T-helper 2 cell treated with Interferon-gamma antibody and Interleukin-4, amounts not matched to agents 5 μg/mL and 100 μg/mL, for 36 hours (primary cell): ENCODE measurements at regions not wholly inside any gene's neighbourhood (a gene's known extent, or its start where the extent isn't known, plus 50 kb on each side); places are given as distances from the start of the nearest gene placed in this dataset.
"Not testable (repeated sequence)": the region's sequence is repeated elsewhere in the genome, so short reads cannot be mapped to it uniquely, and the experiment has no call there.

Experiments
- DNase-seq: peaks from one replicate; pipeline ENCODE4 v3.0.0; 2021; ENCODE audit warnings: low spot score
- H3K27ac Mint-ChIP-seq: one replicate; pipeline ENCODE4 v1.8.0; 2021; ENCODE audit warnings: mild to moderate bottlenecking, mixed read lengths
- H3K27me3 Mint-ChIP-seq: one replicate; pipeline ENCODE4 v1.8.0; 2021; ENCODE audit warnings: low read depth, mixed read lengths
- H3K36me3 Mint-ChIP-seq: one replicate; pipeline ENCODE4 v1.8.0; 2021; ENCODE audit warnings: low read depth, mixed read lengths
- H3K4me1 Mint-ChIP-seq: one replicate; pipeline ENCODE4 v1.8.0; 2021; ENCODE audit warnings: low read depth, mixed read lengths
- H3K4me3 Mint-ChIP-seq: one replicate; pipeline ENCODE4 v1.8.0; 2022; ENCODE audit warnings: mild to moderate bottlenecking, moderate library complexity, mixed read lengths
- H3K9me3 Mint-ChIP-seq: one replicate; pipeline ENCODE4 v1.8.0; 2021; ENCODE audit warnings: mixed read lengths

DNA sequence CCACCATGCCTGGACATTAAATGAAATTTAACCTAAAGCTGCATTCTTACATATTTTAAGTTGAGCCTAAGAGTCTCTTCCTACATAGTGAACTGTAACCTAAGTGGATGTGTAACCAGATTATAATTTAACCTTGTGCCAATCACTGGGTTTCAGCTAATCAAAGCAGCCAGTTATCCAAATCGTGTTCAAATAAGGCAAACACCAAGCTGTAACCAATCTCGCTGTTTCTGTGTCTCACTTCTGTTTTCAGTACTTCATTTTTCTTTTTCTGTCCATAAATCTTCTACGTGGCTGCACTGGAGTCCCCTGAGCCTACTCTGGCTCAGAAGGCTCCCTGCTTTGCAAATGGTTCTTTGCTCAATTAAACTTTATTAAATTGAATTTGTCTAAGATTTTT is 186.1 kb upstream of the CNTN6 start:
- Mint-ChIP-seq H3K27me3 (no peaks in the 10 kb centered on the region), H3K4me1 (no peaks in the 10 kb centered on the region), H3K9me3 (peaks cover 3% of the 10 kb centered on the region), H3K27ac (no peak overlapping the region), H3K4me3 (no peak overlapping the region), H3K36me3 (no peaks in the 10 kb centered on the region)
- no peak for DNase-seq

DNA sequence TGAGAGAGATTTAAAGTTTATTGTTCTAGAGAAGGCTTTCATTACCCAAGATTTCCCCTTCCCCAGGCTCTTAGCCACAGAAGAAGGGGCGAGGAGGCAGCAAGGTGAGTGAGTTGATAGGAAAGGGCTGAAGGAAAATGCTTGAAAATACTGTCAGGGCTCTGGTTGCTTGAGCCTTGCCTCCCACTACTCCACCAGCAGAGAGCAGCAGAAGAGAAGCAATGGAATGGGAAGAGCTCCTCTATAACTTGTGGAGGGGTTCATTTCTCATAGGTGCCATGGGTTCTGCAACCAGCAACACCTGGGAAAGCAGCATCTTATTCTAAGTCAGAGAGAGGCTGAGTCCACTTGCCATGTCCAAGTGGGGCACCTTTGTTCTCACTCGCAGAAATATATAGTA is 184.0 kb upstream of the CNTN6 start:
- no peaks in the 10 kb centered on the region for H3K27me3 Mint-ChIP-seq
- H3K9me3 Mint-ChIP-seq = no peaks in the 10 kb centered on the region
- no peak for DNase-seq
- H3K27ac Mint-ChIP-seq = no peak overlapping the region
- no peaks in the 10 kb centered on the region for H3K36me3 Mint-ChIP-seq
- no peaks in the 10 kb centered on the region for H3K4me1 Mint-ChIP-seq
- no peak overlapping the region for H3K4me3 Mint-ChIP-seq

DNA sequence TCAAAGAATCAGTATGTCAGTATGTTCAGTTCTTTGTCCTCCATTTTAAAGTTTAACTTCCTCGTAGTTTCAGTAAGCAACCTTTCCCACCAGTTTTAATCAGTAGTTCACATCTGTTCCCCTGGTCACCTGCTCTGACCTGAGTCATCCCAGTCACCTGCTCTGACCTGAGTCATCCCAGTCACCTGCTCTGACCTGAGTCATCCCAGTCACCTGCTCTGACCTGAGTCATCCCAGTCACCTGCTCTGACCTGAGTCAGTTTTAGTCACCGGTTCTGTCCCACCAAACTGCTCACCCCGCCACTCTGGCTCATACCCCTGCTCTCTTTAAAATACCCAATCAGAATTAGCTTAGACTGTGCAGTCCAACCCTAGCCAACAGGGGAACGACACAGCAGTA is 180.1 kb upstream of the CNTN6 start:
- not testable (repeated sequence) for DNase-seq, H3K4me1 Mint-ChIP-seq, H3K36me3 Mint-ChIP-seq, H3K27ac Mint-ChIP-seq, H3K4me3 Mint-ChIP-seq, H3K9me3 Mint-ChIP-seq, H3K27me3 Mint-ChIP-seq

DNA sequence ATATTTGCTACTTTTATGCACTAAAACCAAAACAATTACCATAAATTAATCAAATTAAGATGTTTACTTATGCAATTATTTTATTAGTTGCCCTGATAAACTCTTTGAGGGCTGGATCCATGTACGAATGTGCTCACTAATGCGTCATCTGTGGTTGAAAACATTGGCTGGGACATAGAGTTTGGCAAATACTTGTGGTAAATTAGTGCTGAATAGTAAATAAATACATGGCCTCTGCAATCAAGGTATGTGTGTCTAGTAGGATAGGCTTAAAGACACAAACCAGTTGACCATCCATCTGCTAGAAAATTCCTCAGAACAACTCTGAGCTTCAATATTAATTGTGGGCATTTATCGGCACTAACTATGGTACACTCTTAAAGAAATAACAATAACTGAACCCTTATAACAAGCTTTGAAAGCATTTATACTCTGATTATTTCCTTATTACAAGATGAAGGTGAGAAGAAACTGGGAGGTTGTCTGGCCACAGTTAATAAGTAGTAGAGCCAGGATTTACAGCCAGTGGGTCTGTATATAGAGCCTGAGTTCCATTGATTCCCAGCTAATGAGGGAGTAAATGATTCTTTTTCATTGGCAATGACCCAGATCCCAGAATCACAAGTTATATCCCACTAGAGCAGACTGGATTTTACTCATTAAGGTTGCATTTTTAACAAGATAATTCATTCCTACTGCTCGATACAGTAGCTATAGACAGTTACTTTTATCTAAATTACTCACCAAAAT is 169.5 kb upstream of the CNTN6 start:
- Mint-ChIP-seq H3K27me3 (no peaks in the 10 kb centered on the region), H3K4me1 (no peaks in the 10 kb centered on the region)
- no peak for DNase-seq

DNA sequence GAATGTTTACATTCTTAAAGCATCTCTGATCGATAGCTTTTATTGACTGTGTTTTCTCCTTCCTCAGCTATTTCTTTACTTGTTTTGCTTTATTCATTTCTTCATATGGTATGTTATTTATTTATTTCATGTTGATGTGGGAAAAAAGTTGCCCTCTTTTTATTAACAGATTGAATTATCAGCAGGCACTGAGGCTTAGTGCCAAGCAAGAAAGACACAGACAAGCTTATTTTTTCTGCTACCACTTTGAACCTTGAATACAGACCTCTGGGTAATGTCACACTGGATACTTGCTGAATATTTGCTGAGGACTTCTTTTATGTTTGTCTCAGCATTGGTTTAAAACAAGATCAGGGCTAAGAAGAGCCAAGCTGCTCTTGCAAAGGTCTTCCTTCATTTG is 162.0 kb upstream of the CNTN6 start:
- Mint-ChIP-seq H3K9me3 (peaks cover 19% of the 10 kb centered on the region), H3K27ac (no peak overlapping the region), H3K4me3 (no peak overlapping the region)

More for the DNA sequence above, 169.5 kb upstream of the CNTN6 start:
- no peak overlapping the region for H3K27ac Mint-ChIP-seq
- no peak overlapping the region for H3K4me3 Mint-ChIP-seq
- peaks cover 16% of the 10 kb centered on the region for H3K9me3 Mint-ChIP-seq
- H3K36me3 Mint-ChIP-seq = no peaks in the 10 kb centered on the region

DNA sequence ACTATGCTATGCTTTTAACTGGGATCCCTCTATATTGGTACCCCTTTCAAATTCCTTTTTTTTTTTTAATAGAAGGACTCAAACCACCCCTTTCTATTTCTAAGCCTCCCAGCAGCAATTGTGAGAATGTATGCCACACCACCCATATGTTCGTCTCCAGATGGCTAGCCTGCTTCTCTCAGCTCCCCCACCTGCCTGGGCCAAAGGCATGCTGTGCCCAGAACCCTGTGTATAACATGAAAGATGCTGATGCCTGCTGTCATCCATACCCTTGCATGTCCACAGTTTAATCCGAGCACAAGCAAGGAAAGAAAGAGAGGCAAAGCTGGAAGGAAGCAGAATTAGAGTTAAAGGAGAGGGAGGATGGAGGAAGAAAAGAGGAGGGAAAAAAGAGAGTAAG is 159.5 kb upstream of the CNTN6 start:
- Mint-ChIP-seq H3K36me3 (no peaks in the 10 kb centered on the region), H3K9me3 (peaks cover 16% of the 10 kb centered on the region), H3K4me3 (no peak overlapping the region), H3K27me3 (no peaks in the 10 kb centered on the region), H3K4me1 (no peaks in the 10 kb centered on the region), H3K27ac (no peak overlapping the region)
- DNase-seq = no peak

More for the DNA sequence above, 162.0 kb upstream of the CNTN6 start:
- H3K27me3 Mint-ChIP-seq = no peaks in the 10 kb centered on the region
- no peaks in the 10 kb centered on the region for H3K4me1 Mint-ChIP-seq
- no peak for DNase-seq
- H3K36me3 Mint-ChIP-seq = no peaks in the 10 kb centered on the region

DNA sequence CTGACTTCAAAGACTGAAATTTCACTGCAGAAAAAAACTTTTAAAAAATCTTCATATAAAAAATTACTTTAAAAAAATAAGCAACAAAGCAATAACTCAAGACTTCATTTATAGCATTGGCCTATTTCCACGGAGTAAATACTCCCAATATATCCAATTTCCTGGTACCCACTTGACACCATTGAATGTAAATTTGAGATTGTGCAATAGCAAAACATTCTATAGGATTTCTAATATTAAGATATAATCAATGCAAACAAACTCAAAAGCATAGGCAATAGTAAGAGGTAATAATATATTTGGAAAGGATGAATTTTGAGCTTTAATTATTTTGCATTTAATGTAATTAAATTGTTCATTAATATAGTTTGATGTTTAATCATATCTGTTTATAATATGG is 148.0 kb upstream of the CNTN6 start:
- H3K4me3 Mint-ChIP-seq = no peak overlapping the region
- no peak overlapping the region for H3K27ac Mint-ChIP-seq
- no peaks in the 10 kb centered on the region for H3K4me1 Mint-ChIP-seq
- H3K27me3 Mint-ChIP-seq = no peaks in the 10 kb centered on the region
- H3K9me3 Mint-ChIP-seq = peaks cover 5% of the 10 kb centered on the region
- H3K36me3 Mint-ChIP-seq = no peaks in the 10 kb centered on the region
- DNase-seq = no peak

DNA sequence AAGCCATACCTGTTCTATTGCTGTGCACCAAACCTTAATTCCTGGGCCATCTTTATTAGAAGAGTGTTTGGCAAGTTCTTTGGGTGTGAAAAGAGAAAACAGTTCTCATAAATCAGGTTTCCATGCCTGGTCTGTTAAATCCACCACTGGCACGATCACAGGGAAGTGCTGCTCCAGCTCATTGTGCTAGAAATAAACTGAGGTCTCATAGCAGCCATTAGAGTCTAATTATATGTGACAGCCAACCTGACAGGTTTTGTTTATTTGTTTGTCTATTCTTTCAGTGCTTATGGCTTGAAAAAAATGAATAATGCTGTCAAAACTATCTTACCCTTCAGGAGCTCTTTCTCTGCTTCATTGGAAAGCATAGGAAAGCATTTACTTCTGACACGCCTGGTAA is 147.1 kb upstream of the CNTN6 start:
- H3K36me3 Mint-ChIP-seq = no peaks in the 10 kb centered on the region
- no peak overlapping the region for H3K4me3 Mint-ChIP-seq
- H3K9me3 Mint-ChIP-seq = peaks cover 5% of the 10 kb centered on the region

DNA sequence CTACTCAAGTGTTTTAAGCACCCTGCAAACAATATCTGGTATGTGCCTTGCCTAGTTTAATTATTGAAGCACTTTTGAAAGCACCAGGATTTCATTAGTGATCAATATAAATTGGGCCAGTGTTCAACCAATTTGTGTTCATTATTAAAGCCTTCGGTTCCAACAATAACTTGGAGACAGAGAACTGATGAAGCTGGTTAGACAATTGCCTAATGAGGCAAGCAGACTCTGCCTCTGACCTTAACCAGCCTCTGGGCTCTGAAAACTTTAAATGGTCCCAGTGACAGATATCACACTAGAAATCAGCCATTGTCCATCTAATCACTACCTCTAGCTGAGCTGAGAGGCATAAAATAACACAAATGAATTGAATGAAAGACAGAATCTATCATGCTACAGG is 139.9 kb upstream of the CNTN6 start:
- Mint-ChIP-seq H3K4me3 (no peak overlapping the region), H3K9me3 (no peaks in the 10 kb centered on the region), H3K4me1 (no peaks in the 10 kb centered on the region), H3K27ac (no peak overlapping the region), H3K27me3 (no peaks in the 10 kb centered on the region), H3K36me3 (no peaks in the 10 kb centered on the region)
- no peak for DNase-seq

More for the DNA sequence above, 147.1 kb upstream of the CNTN6 start:
- Mint-ChIP-seq H3K27me3 (no peaks in the 10 kb centered on the region), H3K27ac (no peak overlapping the region), H3K4me1 (no peaks in the 10 kb centered on the region)
- DNase-seq = no peak

DNA sequence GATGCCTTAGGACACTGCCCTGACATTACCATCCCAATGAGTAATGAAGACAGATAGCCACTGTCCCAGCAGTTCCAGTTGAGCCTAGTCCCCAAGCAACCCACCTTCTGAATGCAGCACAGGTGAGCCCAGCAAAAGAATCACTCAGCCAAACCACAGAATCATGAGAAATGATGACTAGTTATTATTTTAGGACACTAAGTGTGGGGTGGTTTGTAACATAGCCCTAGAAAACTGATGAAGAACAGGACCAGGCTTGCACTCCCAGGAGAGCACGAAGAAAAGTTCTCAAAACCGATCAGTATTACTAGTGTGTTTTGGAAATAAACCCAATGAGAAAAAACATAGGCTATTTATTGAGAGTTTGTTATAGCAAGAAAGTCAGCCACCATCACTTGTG is 129.6 kb upstream of the CNTN6 start:
- no peaks in the 10 kb centered on the region for H3K27me3 Mint-ChIP-seq
- H3K4me1 Mint-ChIP-seq = no peaks in the 10 kb centered on the region

DNA sequence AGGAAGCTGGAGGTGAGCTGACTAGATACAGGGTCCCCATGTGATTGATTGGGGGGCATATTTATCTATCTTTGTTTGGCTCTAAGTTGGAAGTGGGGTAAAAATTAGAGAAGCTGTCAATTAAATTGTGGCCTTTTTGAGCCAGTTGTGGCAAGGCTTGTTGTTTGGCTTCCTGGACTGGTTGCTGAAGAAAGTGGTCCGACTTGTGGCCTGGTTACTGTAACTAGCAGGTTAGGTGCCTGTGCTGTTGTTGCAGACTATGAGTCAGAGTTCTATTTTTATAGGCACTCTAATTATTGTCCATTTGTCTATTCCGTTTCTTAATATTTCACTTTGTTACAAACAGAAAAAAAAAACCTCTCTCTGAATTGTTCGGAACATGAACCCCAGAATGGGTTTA is 129.1 kb upstream of the CNTN6 start:
- H3K4me3 Mint-ChIP-seq = no peak overlapping the region
- H3K36me3 Mint-ChIP-seq = no peaks in the 10 kb centered on the region
- H3K9me3 Mint-ChIP-seq = peaks cover 28% of the 10 kb centered on the region
- no peak overlapping the region for H3K27ac Mint-ChIP-seq
- no peaks in the 10 kb centered on the region for H3K4me1 Mint-ChIP-seq
- no peaks in the 10 kb centered on the region for H3K27me3 Mint-ChIP-seq
- DNase-seq = no peak

More for the DNA sequence above, 129.6 kb upstream of the CNTN6 start:
- H3K9me3 Mint-ChIP-seq = peaks cover 27% of the 10 kb centered on the region
- no peak overlapping the region for H3K27ac Mint-ChIP-seq
- no peak overlapping the region for H3K4me3 Mint-ChIP-seq
- no peaks in the 10 kb centered on the region for H3K36me3 Mint-ChIP-seq
- DNase-seq = no peak

DNA sequence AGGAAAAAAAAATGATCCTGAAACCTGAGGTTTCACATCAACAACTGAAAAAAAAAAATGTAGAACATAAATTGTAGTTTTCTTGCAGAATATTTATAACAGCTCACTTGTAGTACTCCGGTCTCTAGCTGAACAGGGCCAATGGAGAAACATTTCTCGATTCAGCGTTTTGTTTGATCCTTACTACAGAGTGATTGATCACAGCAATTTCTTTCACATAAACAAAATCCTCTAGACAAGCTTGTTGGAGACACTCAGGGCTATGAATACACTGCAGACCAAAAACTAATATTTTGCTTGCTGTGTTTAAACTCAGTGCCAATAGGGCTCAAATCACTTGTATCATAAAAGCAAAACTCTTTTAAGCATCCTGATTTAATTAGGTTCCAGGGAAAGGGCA is 127.0 kb upstream of the CNTN6 start:
- H3K4me3 Mint-ChIP-seq = no peak overlapping the region
- H3K27me3 Mint-ChIP-seq = no peaks in the 10 kb centered on the region
- peaks cover 18% of the 10 kb centered on the region for H3K9me3 Mint-ChIP-seq
- no peaks in the 10 kb centered on the region for H3K36me3 Mint-ChIP-seq
- H3K27ac Mint-ChIP-seq = no peak overlapping the region
- DNase-seq = no peak
- no peaks in the 10 kb centered on the region for H3K4me1 Mint-ChIP-seq

DNA sequence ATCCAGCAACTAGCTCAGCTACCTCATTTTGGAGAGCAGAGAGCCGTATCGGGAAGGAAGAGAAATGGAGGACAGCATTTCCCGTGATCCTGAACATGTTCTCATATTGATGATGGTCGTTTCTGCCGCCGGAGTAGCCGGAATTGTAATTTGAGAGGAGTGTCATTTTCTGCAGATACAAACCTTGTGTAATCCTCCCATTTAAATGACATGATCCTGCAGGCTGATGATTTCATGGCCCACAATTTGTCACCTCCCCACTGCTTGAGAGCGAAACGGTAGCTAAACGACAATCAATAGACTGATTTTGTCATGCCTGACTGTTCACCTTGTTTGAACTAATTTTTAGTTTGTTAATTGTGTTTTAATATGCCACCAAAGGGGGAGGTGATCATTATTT is 126.5 kb upstream of the CNTN6 start:
- DNase-seq = no peak
- peaks cover 22% of the 10 kb centered on the region for H3K9me3 Mint-ChIP-seq
- H3K27ac Mint-ChIP-seq = no peak overlapping the region
- H3K27me3 Mint-ChIP-seq = no peaks in the 10 kb centered on the region
- H3K4me1 Mint-ChIP-seq = no peaks in the 10 kb centered on the region
- no peaks in the 10 kb centered on the region for H3K36me3 Mint-ChIP-seq
- no peak overlapping the region for H3K4me3 Mint-ChIP-seq

DNA sequence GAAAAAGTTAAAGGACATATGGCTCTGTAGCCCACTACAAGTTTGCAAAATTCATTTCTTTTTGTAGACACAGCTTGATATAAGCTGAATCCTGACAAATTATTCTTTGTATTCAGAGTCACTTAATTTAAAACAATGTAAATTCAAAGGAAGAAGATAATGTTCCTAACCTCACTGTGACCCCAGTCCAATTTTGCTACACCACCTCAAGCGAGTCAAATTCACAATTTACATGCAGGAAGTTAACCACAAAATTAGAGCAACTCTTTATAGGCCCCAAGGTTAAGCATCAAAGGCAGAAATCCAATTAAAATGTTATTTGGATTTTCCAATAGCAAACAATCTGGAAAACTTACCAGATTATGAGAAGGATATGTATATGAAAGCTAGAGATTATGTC is 119.5 kb upstream of the CNTN6 start:
- no peaks in the 10 kb centered on the region for H3K36me3 Mint-ChIP-seq

DNA sequence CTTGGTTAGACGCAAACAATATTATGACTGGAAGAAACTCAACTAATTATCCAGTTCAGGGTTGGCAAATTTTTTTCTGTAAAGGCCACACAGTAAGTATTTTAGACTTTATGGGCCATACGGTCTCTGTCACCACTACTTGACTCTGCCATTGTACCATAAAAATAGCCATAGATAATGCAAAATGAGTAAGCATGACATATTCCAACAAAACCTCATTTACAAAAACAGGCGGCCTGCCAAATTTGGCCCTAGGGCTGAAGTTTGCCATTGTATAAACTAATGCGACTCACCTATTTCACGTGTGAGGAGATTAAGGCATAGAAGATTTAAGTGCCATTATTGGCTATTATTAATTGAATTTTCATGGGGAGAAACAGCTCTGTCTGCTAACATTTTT is 116.8 kb upstream of the CNTN6 start:
- Mint-ChIP-seq H3K9me3 (peaks cover 26% of the 10 kb centered on the region), H3K4me1 (no peaks in the 10 kb centered on the region), H3K36me3 (no peaks in the 10 kb centered on the region), H3K27me3 (no peaks in the 10 kb centered on the region), H3K4me3 (no peak overlapping the region), H3K27ac (no peak overlapping the region)
- DNase-seq = no peak

More for the DNA sequence above, 119.5 kb upstream of the CNTN6 start:
- Mint-ChIP-seq H3K27me3 (no peaks in the 10 kb centered on the region), H3K4me3 (no peak overlapping the region), H3K27ac (no peak overlapping the region), H3K4me1 (no peaks in the 10 kb centered on the region), H3K9me3 (peaks cover 25% of the 10 kb centered on the region)
- no peak for DNase-seq
